ENCODE measurements at regions not wholly inside any gene's neighbourhood (a gene's known extent, or its start where the extent isn't known, plus 50 kb on each side); places are given as distances from the start of the nearest gene placed in this dataset.

DNA sequence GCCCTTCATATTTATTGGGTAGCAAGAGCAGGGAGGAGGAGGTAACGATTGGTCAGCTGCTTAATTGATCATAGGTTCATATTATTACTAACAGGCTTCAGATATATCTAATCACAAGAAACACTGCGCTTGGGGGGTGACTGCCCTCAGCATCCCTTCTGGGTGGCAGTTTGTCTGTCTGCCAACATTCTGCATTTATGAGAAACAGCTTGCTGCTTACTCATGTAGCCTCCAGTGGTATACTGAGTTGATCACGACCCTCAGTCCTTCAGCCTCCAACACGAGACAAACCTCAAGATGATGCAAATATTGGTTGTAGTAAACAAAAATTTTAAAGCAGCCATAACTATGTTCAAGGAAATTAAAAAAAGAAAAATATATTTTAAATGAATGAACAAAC lies 657.8 kb upstream of the PHF14 start:
- TF ChIP-seq CTCF (IDR thresholded peaks at IDR 0.05; ENCODE audit: insufficient read depth, low read length) = no peak
- no peak for DNase-seq (ENCODE audit: low read depth)
- H3K4me3 ChIP-seq (ENCODE audit: low read depth, low read length) = no peak overlapping the region

- no peak overlapping the region for H3K4me3 ChIP-seq (ENCODE audit: low read depth, low read length)
- DNase-seq (ENCODE audit: low read depth) = no peak
- TF ChIP-seq CTCF (IDR thresholded peaks at IDR 0.05; ENCODE audit: insufficient read depth, low read length) = no peak
These were observed 657.2 kb upstream of the PHF14 start for GRCh38 chr7:10316488-10316887.

GRCh38 chr7:10325395-10325794 lies 648.3 kb upstream of the PHF14 start:
- no peak for TF ChIP-seq CTCF (IDR thresholded peaks at IDR 0.05; ENCODE audit: insufficient read depth, low read length)
- H3K4me3 ChIP-seq (ENCODE audit: low read depth, low read length) = no peak overlapping the region
- no peak for DNase-seq (ENCODE audit: low read depth)

DNA sequence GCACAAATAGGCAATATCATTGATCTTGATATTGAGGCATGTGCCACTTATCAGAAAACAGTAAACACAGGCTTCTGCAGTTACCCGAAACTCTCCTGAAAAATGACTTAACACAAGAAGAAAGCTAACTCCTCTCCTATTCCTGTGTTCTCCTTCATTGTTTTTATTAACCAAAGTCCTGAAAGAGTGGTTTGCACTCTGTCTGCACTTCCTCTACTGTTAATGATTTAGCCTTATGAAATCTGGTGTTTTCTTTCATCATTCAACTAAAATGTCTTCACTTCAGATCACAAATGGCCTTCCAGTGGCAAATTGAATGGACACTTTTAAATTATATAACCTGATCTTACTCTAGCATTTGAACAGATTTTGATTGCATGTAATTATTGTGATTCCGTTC lies 630.6 kb upstream of the PHF14 start:
- TF ChIP-seq CTCF (IDR thresholded peaks at IDR 0.05; ENCODE audit: insufficient read depth, low read length) = no peak
- DNase-seq (ENCODE audit: low read depth) = no peak
- H3K4me3 ChIP-seq (ENCODE audit: low read depth, low read length) = no peak overlapping the region

GRCh38 chr7:10346032-10346431 lies 627.6 kb upstream of the PHF14 start:
- DNase-seq (ENCODE audit: low read depth) = no peak
- no peak for TF ChIP-seq CTCF (IDR thresholded peaks at IDR 0.05; ENCODE audit: insufficient read depth, low read length)
- H3K4me3 ChIP-seq (ENCODE audit: low read depth, low read length) = no peak overlapping the region

- no peak overlapping the region for H3K4me3 ChIP-seq (ENCODE audit: low read depth, low read length)
- TF ChIP-seq CTCF (IDR thresholded peaks at IDR 0.05; ENCODE audit: insufficient read depth, low read length) = no peak
- no peak for DNase-seq (ENCODE audit: low read depth)
These were observed 617.9 kb upstream of the PHF14 start for GRCh38 chr7:10355816-10356215.

GRCh38 chr7:10360050-10360449 lies 613.6 kb upstream of the PHF14 start:
- no peak overlapping the region for H3K4me3 ChIP-seq (ENCODE audit: low read depth, low read length)
- DNase-seq (ENCODE audit: low read depth) = no peak
- no peak for TF ChIP-seq CTCF (IDR thresholded peaks at IDR 0.05; ENCODE audit: insufficient read depth, low read length)
